Osteocyte (in vitro differentiated cells): ENCODE measurements at regions not wholly inside any gene's neighbourhood (a gene's known extent, or its start where the extent isn't known, plus 50 kb on each side); places are given as distances from the start of the nearest gene placed in this dataset.

ENCODE experiments used
- DNase-seq: peaks from one replicate; pipeline ENCODE4 v3.0.0; 2021; ENCODE audit warnings: mixed read lengths; ENCODE audit not compliant: unreplicated experiment; ENCODE audit errors: extremely low spot score
- H3K27ac Mint-ChIP-seq: one replicate; pipeline ENCODE4 v1.8.0; 2021; ENCODE audit warnings: mild to moderate bottlenecking, mixed read lengths; ENCODE audit not compliant: unreplicated experiment
- H3K27me3 Mint-ChIP-seq: one replicate; pipeline ENCODE4 v1.8.0; 2021; ENCODE audit warnings: mixed read lengths; ENCODE audit not compliant: unreplicated experiment
- H3K36me3 Mint-ChIP-seq: one replicate; pipeline ENCODE4 v1.8.0; 2021; ENCODE audit warnings: mixed read lengths; ENCODE audit not compliant: unreplicated experiment
- H3K4me1 Mint-ChIP-seq: one replicate; pipeline ENCODE4 v1.8.0; 2021; ENCODE audit warnings: mixed read lengths; ENCODE audit not compliant: unreplicated experiment
- H3K4me3 Mint-ChIP-seq: one replicate; pipeline ENCODE4 v1.8.0; 2021; ENCODE audit warnings: mild to moderate bottlenecking, moderate library complexity, mixed read lengths; ENCODE audit not compliant: unreplicated experiment
- H3K9me3 Mint-ChIP-seq: one replicate; pipeline ENCODE4 v1.8.0; 2021; ENCODE audit warnings: mixed read lengths; ENCODE audit not compliant: unreplicated experiment
- TF ChIP-seq, protein P1 (sequence below): fragments of 200-600 bp; sonication (generic); IDR thresholded peaks from 2 replicates; pipeline ENCODE4 v1.5.0; 2021; ENCODE audit warnings: antibody characterized with exemption, mild to moderate bottlenecking, moderate library complexity

DNA sequence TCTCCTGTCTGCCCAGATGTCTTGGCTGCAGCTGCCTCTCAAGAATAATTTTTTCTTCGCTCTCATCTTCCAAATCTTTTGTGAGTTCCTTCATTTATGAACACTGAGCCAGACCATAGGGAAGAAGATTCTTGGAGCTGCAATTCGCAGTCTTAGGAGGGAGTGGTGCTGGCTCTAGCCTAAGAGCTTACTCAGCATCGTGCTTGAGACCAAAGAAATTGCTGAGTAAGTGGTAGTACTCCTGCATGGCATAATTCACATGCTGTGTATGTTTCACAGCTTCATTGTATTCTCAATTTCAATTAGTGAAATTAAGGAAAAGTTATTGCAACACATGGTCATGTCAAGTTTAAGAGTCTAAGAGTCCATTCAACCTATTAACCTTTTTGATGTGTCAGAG lies 771.7 kb downstream of the ADCYAP1 start:
- Mint-ChIP-seq H3K4me3 (no peak overlapping the region), H3K27me3 (no peaks in the 10 kb centered on the region), H3K36me3 (no peaks in the 10 kb centered on the region), H3K27ac (no peak overlapping the region), H3K9me3 (peaks cover 5% of the 10 kb centered on the region), H3K4me1 (no peaks in the 10 kb centered on the region)
- DNase-seq = no peak
- TF ChIP-seq, protein P1, sequence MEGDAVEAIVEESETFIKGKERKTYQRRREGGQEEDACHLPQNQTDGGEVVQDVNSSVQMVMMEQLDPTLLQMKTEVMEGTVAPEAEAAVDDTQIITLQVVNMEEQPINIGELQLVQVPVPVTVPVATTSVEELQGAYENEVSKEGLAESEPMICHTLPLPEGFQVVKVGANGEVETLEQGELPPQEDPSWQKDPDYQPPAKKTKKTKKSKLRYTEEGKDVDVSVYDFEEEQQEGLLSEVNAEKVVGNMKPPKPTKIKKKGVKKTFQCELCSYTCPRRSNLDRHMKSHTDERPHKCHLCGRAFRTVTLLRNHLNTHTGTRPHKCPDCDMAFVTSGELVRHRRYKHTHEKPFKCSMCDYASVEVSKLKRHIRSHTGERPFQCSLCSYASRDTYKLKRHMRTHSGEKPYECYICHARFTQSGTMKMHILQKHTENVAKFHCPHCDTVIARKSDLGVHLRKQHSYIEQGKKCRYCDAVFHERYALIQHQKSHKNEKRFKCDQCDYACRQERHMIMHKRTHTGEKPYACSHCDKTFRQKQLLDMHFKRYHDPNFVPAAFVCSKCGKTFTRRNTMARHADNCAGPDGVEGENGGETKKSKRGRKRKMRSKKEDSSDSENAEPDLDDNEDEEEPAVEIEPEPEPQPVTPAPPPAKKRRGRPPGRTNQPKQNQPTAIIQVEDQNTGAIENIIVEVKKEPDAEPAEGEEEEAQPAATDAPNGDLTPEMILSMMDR = no peak

- H3K9me3 Mint-ChIP-seq = no peaks in the 10 kb centered on the region
- TF ChIP-seq, protein P1 = no peak
- no peak for DNase-seq
- H3K4me1 Mint-ChIP-seq = no peaks in the 10 kb centered on the region
- no peak overlapping the region for H3K4me3 Mint-ChIP-seq
- no peak overlapping the region for H3K27ac Mint-ChIP-seq
- no peaks in the 10 kb centered on the region for H3K27me3 Mint-ChIP-seq
- no peaks in the 10 kb centered on the region for H3K36me3 Mint-ChIP-seq
Observed at GRCh38 chr18:1680108-1680507, 775.4 kb downstream of the ADCYAP1 start.

DNA sequence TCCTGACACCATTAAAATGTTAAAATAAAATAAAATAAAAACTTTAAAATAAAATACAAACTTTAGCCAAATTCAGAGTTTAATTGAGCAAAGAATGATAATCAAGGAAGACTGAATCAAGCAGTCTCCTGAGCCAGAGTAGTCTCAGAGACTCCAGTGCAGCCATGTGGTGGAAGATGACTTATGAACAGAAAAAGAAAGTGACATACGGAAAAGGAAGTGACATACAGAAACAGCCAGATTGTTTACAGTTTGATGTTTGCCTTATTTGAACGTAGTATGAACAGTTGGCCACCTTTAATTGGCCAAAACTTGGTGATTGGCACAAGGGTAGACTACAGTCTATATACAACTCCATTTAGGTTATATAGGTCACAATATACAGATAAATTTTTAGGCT lies 787.2 kb downstream of the ADCYAP1 start:
- no peak for DNase-seq
- TF ChIP-seq, protein P1 = no peak
- Mint-ChIP-seq H3K36me3 (no peaks in the 10 kb centered on the region), H3K27ac (no peak overlapping the region), H3K9me3 (peaks cover 6% of the 10 kb centered on the region), H3K4me3 (no peak overlapping the region), H3K27me3 (no peaks in the 10 kb centered on the region), H3K4me1 (no peaks in the 10 kb centered on the region)

DNA sequence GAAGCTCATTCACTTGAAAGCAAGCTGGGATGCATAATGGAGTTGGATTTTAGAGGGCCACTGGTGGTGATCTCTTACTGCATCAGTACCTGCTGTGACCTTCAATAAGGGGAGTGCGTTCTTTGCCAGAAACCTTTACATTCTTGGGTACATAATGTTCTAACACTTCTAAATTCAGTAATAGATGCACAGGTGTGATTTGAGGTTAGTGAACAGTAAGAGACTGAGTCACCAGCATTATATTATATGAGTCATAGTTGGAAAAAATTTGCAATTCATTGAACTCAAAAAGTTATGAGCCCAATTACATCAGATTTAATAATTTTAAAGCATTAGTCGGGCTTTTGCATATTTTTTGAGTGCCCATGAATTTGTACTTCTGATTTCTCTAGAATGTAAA lies 803.3 kb downstream of the ADCYAP1 start:
- no peaks in the 10 kb centered on the region for H3K36me3 Mint-ChIP-seq
- no peaks in the 10 kb centered on the region for H3K27me3 Mint-ChIP-seq
- H3K9me3 Mint-ChIP-seq = no peaks in the 10 kb centered on the region
- H3K4me3 Mint-ChIP-seq = no peak overlapping the region
- TF ChIP-seq, protein P1 = no peak
- no peak for DNase-seq
- H3K27ac Mint-ChIP-seq = no peak overlapping the region
- no peaks in the 10 kb centered on the region for H3K4me1 Mint-ChIP-seq

GRCh38 chr18:1710114-1710513 lies 805.4 kb downstream of the ADCYAP1 start:
- DNase-seq = no peak
- Mint-ChIP-seq H3K4me3 (no peak overlapping the region), H3K4me1 (no peaks in the 10 kb centered on the region), H3K9me3 (no peaks in the 10 kb centered on the region), H3K27ac (no peak overlapping the region), H3K36me3 (no peaks in the 10 kb centered on the region), H3K27me3 (no peaks in the 10 kb centered on the region)
- TF ChIP-seq, protein P1 = no peak
